Activated CD4-positive, alpha-beta memory T cell treated with anti-CD3 and anti-CD28 coated beads for 36 hours (primary cell): ENCODE measurements at regions not wholly inside any gene's neighbourhood (a gene's known extent, or its start where the extent isn't known, plus 50 kb on each side); places are given as distances from the start of the nearest gene placed in this dataset.
"Not testable (repeated sequence)": the region's sequence is repeated elsewhere in the genome, so short reads cannot be mapped to it uniquely, and the experiment has no call there.

ENCODE experiments used
- CTCF ChIA-PET: fragments of 350-600 bp; sonication (Branson Sonifier 250); formaldehyde crosslinking; loops from one replicate; lab custom pipeline; 2021; ENCODE audit warnings: antibody characterized with exemption, inconsistent platforms; lab: Charles Lee
- POLR2A ChIA-PET: fragments of 350-600 bp; sonication (Branson Sonifier 250); formaldehyde crosslinking; loops from one replicate; lab custom pipeline; 2021; ENCODE audit warnings: antibody characterized with exemption; lab: Charles Lee
- DNase-seq: peaks from one replicate; pipeline ENCODE4 v3.0.0-alpha.2; 2020
- H3K27ac Mint-ChIP-seq: one replicate; pipeline ENCODE4 v1.8.0; 2021; ENCODE audit warnings: mixed read lengths
- H3K27me3 Mint-ChIP-seq: one replicate; pipeline ENCODE4 v1.8.0; 2021; ENCODE audit warnings: mixed read lengths
- H3K36me3 Mint-ChIP-seq: one replicate; pipeline ENCODE4 v1.8.0; 2021; ENCODE audit warnings: mixed read lengths
- H3K4me1 Mint-ChIP-seq: one replicate; pipeline ENCODE4 v1.8.0; 2021; ENCODE audit warnings: low read depth, mixed read lengths
- H3K4me3 Mint-ChIP-seq: one replicate; pipeline ENCODE4 v1.8.0; 2021; ENCODE audit warnings: mild to moderate bottlenecking, mixed read lengths
- H3K9me3 Mint-ChIP-seq: one replicate; pipeline ENCODE4 v1.8.0; 2021; ENCODE audit warnings: mixed read lengths
- intact Hi-C: fragments of 100-400 bp; cut with micrococcal nuclease; formaldehyde crosslinking; loops from one replicate; pipeline ENCODE4 v1.15.1; 2023

DNA sequence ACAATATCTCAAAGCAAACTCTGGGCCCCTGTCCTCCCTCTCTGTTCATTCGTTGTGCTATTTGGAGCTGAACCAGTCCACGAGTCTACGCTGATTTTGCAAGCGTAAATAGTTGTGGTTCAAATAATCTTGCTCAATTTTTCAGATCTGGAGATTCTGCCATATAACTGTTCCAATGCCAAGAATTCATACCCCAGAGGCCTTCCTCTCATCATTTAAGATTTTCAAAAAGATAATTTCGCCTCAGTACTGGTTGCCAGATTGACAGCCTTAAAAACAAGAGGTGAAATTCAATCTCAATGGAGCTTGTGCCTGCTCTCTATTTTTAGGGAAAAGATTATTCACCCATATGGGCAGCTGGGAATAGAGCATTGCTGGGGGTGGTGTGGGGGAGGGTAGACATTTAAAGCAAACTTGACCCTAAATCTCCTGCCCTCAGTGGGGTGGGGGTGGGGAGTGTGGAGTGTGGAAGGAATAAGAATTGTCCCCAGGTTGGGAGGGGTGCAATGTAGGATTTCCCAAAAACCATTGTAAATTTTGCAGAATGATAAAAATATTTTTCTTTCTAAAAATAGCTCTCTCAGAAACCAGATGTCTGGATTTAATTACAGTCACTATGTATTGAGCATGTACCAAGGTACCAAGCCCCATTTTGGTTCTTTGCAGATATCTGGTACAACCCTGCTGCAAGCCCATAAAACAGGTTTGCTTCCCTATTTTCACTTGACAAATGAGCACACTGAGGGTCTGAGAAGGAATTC is 104.7 kb upstream of the EEPD1 start:
- H3K4me1 Mint-ChIP-seq = no peaks in the 10 kb centered on the region
- H3K4me3 Mint-ChIP-seq = no peak overlapping the region
- POLR2A ChIA-PET = no interaction called here
- H3K27me3 Mint-ChIP-seq = no peaks in the 10 kb centered on the region
- H3K36me3 Mint-ChIP-seq = no peaks in the 10 kb centered on the region
- intact Hi-C loops = no loop called here
- no peaks in the 10 kb centered on the region for H3K9me3 Mint-ChIP-seq
- DNase-seq = no peak
- CTCF ChIA-PET = interaction anchor here (1.6 kb wide), 1 partner anchor 243 kb away, joined by 4 read pairs; no protein-coding TSS in a partner anchor
- H3K27ac Mint-ChIP-seq = no peak overlapping the region

DNA sequence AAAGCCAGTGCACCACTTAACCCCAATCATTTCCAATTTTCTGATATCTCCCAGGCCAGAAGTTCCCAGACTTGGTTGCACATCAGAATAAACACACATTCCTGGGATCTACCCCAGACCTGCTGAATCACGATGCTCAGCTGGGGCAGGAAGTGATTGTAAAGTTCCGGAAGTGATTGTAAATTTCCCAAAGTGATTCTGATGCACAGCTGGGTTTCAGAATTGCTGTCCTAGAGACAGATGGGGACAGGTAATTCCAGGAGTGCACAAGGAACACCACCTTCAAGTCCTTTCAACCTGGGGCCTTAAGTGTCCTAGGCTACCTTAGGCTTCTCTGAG is 104.2 kb upstream of the EEPD1 start:
- H3K27me3 Mint-ChIP-seq = no peaks in the 10 kb centered on the region
- H3K9me3 Mint-ChIP-seq = no peaks in the 10 kb centered on the region
- POLR2A ChIA-PET = no interaction called here
- CTCF ChIA-PET = interaction anchor here (1.6 kb wide), 2 partner anchors 64 to 243 kb away, joined by 4 to 11 read pairs; no protein-coding TSS in a partner anchor
- no peaks in the 10 kb centered on the region for H3K4me1 Mint-ChIP-seq
- DNase-seq = no peak
- no peaks in the 10 kb centered on the region for H3K36me3 Mint-ChIP-seq
- intact Hi-C loops = no loop called here
- H3K27ac Mint-ChIP-seq = no peak overlapping the region
- no peak overlapping the region for H3K4me3 Mint-ChIP-seq

GRCh38 chr7:36051501-36051900 is 101.6 kb upstream of the EEPD1 start:
- ChIA-PET POLR2A (no interaction called here), CTCF (interaction anchor here (0.7 to 0.8 kb wide), 2 partner anchors 12 to 161 kb away, joined by 3 read pairs; no protein-coding TSS in a partner anchor)

DNA sequence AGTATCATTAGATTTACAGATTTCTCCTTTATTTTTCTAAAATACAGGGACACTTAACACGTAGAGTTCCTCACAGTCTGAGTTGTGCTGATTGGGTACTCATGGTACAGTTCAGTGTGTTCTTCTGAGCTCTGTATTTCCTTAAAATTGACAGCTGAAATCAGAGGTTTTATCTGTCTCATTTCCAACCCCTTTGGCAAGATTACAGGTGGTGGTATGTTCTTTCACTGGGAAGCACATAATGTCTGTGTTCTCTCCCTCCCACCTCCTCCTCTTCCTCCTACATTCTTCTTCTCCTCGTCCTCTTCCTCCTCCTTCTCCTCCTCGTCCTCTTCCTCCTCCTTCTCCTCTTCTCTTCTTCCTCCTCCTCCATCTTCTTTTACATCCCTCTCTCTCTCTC is 99.5 kb upstream of the EEPD1 start:
- Mint-ChIP-seq H3K36me3 (no peaks in the 10 kb centered on the region), H3K4me3 (no peak overlapping the region), H3K4me1 (no peaks in the 10 kb centered on the region), H3K9me3 (no peaks in the 10 kb centered on the region), H3K27me3 (peaks cover 1% of the 10 kb centered on the region), H3K27ac (no peak overlapping the region)
- DNase-seq = no peak
- intact Hi-C loops = no loop called here
- CTCF ChIA-PET = interaction anchor here (0.7 kb wide), 1 partner anchor 78 kb away, joined by 3 read pairs; no protein-coding TSS in a partner anchor
- POLR2A ChIA-PET = no interaction called here

More at GRCh38 chr7:36051501-36051900, 101.6 kb upstream of the EEPD1 start:
- DNase-seq = no peak
- Mint-ChIP-seq H3K27me3 (no peaks in the 10 kb centered on the region), H3K27ac (no peak overlapping the region), H3K4me3 (no peak overlapping the region), H3K36me3 (no peaks in the 10 kb centered on the region), H3K4me1 (no peaks in the 10 kb centered on the region), H3K9me3 (no peaks in the 10 kb centered on the region)
- intact Hi-C loops = no loop called here

- no peaks in the 10 kb centered on the region for H3K36me3 Mint-ChIP-seq
- no peak for DNase-seq
- H3K9me3 Mint-ChIP-seq = no peaks in the 10 kb centered on the region
- H3K4me3 Mint-ChIP-seq = no peak overlapping the region
- H3K4me1 Mint-ChIP-seq = no peaks in the 10 kb centered on the region
- ChIA-PET CTCF (no interaction called here), POLR2A (no interaction called here)
- H3K27ac Mint-ChIP-seq = no peak overlapping the region
- H3K27me3 Mint-ChIP-seq = peaks cover 1% of the 10 kb centered on the region
- intact Hi-C loops = no loop called here
Measured at GRCh38 chr7:36054637-36055036, 98.4 kb upstream of the EEPD1 start.

DNA sequence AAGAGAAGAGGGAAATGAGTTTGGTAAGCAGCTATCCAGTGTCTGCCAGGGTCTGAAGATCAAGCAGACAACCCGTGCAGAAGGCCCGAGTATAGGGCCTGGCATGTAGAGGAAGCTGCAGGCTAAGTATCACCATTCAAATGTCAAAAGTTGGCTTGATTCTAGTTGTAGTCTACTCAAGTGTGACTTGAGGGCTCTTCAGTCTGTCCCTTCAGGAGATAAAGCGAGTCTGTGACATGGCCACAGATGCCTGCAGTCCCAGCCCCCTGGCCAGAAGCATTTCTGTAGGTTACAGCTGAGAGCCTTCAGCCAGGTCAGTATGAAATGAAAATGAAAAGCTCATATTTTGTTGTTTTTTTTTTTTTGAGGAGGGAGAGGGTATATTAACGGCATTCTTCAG is 97.8 kb upstream of the EEPD1 start:
- POLR2A ChIA-PET = no interaction called here
- Mint-ChIP-seq H3K4me1 (no peaks in the 10 kb centered on the region), H3K9me3 (no peaks in the 10 kb centered on the region), H3K4me3 (no peak overlapping the region), H3K27ac (no peak overlapping the region), H3K27me3 (peaks cover 1% of the 10 kb centered on the region), H3K36me3 (no peaks in the 10 kb centered on the region)
- no peak for DNase-seq
- CTCF ChIA-PET = interaction anchor here (1.1 kb wide), 1 partner anchor 79 kb away, joined by 3 read pairs; no protein-coding TSS in a partner anchor
- intact Hi-C loops = no loop called here

GRCh38 chr7:36057323-36057722 is 95.7 kb upstream of the EEPD1 start:
- no peaks in the 10 kb centered on the region for H3K4me1 Mint-ChIP-seq
- H3K27me3 Mint-ChIP-seq = peaks cover 4% of the 10 kb centered on the region
- no peaks in the 10 kb centered on the region for H3K36me3 Mint-ChIP-seq
- no peak overlapping the region for H3K27ac Mint-ChIP-seq
- intact Hi-C loops = no loop called here
- DNase-seq = no peak
- H3K4me3 Mint-ChIP-seq = no peak overlapping the region
- CTCF ChIA-PET = no interaction called here
- no peaks in the 10 kb centered on the region for H3K9me3 Mint-ChIP-seq
- POLR2A ChIA-PET = no interaction called here

DNA sequence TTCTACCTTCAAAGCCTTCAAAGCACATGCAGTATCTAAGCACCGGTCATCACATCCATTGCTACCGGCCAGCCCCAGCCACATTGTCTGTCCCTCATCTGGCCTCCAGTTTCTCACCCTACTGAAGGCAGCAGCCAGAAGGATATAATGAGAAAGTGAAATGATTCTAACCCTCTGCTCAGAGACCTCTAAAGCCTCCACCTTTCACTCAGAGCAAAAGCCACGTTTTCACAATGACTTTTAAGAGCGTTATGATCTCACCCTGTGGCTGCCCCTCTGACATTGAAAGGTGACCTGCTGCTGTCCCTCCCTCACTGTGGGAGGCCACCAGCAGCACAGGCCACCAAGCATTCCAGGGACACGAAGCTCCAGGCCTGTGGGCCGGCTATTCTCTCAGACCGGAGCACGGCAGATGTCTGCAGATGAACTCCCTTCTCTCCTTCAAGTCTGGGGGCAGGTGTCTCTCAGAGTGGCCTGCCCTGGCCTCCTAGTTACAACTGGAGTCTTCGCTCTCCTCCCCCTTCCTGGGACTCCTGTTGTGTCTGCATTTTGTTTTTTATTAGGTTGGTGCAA is 94.9 kb upstream of the EEPD1 start:
- POLR2A ChIA-PET = no interaction called here
- intact Hi-C loops = no loop called here
- Mint-ChIP-seq H3K27ac (no peak overlapping the region), H3K27me3 (peaks cover 4% of the 10 kb centered on the region), H3K36me3 (no peaks in the 10 kb centered on the region), H3K4me1 (no peaks in the 10 kb centered on the region), H3K4me3 (no peak overlapping the region), H3K9me3 (no peaks in the 10 kb centered on the region)
- DNase-seq = no peak
- CTCF ChIA-PET = no interaction called here

GRCh38 chr7:36060388-36060787 is 92.7 kb upstream of the EEPD1 start:
- H3K4me1 Mint-ChIP-seq, POLR2A ChIA-PET, H3K36me3 Mint-ChIP-seq, H3K27ac Mint-ChIP-seq, H3K27me3 Mint-ChIP-seq, CTCF ChIA-PET, DNase-seq, intact Hi-C loops, H3K4me3 Mint-ChIP-seq, H3K9me3 Mint-ChIP-seq: not testable (repeated sequence)

- Mint-ChIP-seq H3K27me3 (peaks cover 4% of the 10 kb centered on the region), H3K27ac (no peak overlapping the region), H3K9me3 (no peaks in the 10 kb centered on the region), H3K4me1 (no peaks in the 10 kb centered on the region), H3K36me3 (no peaks in the 10 kb centered on the region), H3K4me3 (no peak overlapping the region)
- intact Hi-C loops = no loop called here
- ChIA-PET POLR2A (no interaction called here), CTCF (no interaction called here)
- no peak for DNase-seq
Measured at GRCh38 chr7:36062154-36062815, 90.8 kb upstream of the EEPD1 start.

DNA sequence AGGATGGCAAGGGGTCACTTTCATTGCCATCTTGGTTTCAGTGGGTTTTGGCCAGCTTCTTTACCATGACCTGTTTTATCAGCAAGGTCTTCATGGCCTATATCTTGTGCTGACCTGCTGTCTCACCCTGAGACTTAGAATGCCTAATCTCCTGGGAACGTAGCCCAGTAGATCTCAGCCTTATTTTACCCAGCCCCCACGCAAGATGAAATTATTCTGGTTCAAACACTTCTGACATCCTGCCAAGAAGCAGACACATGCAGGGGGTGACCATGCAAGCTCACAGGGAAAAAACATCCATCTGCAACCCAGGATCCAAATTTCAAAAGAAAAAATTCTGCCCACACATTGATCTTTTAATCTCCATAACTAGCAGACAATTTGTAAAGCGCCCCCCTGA is 88.4 kb upstream of the EEPD1 start:
- DNase-seq = no peak
- CTCF ChIA-PET = no interaction called here
- no peaks in the 10 kb centered on the region for H3K36me3 Mint-ChIP-seq
- H3K9me3 Mint-ChIP-seq = no peaks in the 10 kb centered on the region
- intact Hi-C loops = no loop called here
- peaks cover 2% of the 10 kb centered on the region for H3K27me3 Mint-ChIP-seq
- H3K4me1 Mint-ChIP-seq = no peaks in the 10 kb centered on the region
- H3K4me3 Mint-ChIP-seq = no peak overlapping the region
- H3K27ac Mint-ChIP-seq = no peak overlapping the region
- POLR2A ChIA-PET = no interaction called here

GRCh38 chr7:36065563-36066342 is 87.3 kb upstream of the EEPD1 start:
- POLR2A ChIA-PET, H3K36me3 Mint-ChIP-seq, H3K4me3 Mint-ChIP-seq, H3K4me1 Mint-ChIP-seq, DNase-seq, H3K9me3 Mint-ChIP-seq, intact Hi-C loops, H3K27ac Mint-ChIP-seq, H3K27me3 Mint-ChIP-seq: not testable (repeated sequence)
- CTCF ChIA-PET = interaction anchor here (1.0 kb wide), 1 partner anchor 226 kb away, joined by 4 read pairs; no protein-coding TSS in a partner anchor
